HL-60 (cell line): ENCODE measurements at regions not wholly inside any gene's neighbourhood (a gene's known extent, or its start where the extent isn't known, plus 50 kb on each side); places are given as distances from the start of the nearest gene placed in this dataset.

Experiments
- CTCF ChIP-seq: IDR thresholded peaks from one replicate; pipeline ENCODE4 v1.5.1; 2011; ENCODE audit warnings: low read length, control low read depth, inconsistent platforms; ENCODE audit not compliant: insufficient read depth
- GABPA ChIP-seq: IDR thresholded peaks from 2 replicates; pipeline ENCODE4 v1.6.1; 2012; ENCODE audit warnings: low read depth
- POLR2AphosphoS5 ChIP-seq: IDR thresholded peaks from 2 replicates; pipeline ENCODE4 v1.6.1; 2012; ENCODE audit warnings: low read depth

GRCh38 chr13:110042253-110042950 is 256.0 kb upstream of the IRS2 start:
- TF ChIP-seq CTCF (no peak), POLR2AphosphoS5 (no peak), GABPA (no peak)
